HG02642 (cell line): ENCODE measurements at regions not wholly inside any gene's neighbourhood (a gene's known extent, or its start where the extent isn't known, plus 50 kb on each side); places are given as distances from the start of the nearest gene placed in this dataset.
A peak's percentile ranks its signal among the peaks of the same experiment; 100 is the strongest.

Experiments
- ATAC-seq: cut with Tn5 transposase; IDR thresholded peaks from one replicate; pipeline ENCODE4 v1.9.1; 2021; ENCODE audit warnings: mild to moderate bottlenecking; ENCODE audit not compliant: unreplicated experiment, poor library complexity

- ATAC-seq: no peak
Observed at GRCh38 chr6:106918115-106918514, 56.4 kb downstream of the CD24 start.

GRCh38 chr6:106916891-106917290 is 57.6 kb downstream of the CD24 start:
- no peak for ATAC-seq

- ATAC-seq: peak; percentile 58
Observed at GRCh38 chr6:106913676-106914280, 60.8 kb downstream of the CD24 start.

- no peak for ATAC-seq
Observed at GRCh38 chr6:106913111-106913510, 61.4 kb downstream of the CD24 start.

GRCh38 chr6:106912091-106912490 is 62.4 kb downstream of the CD24 start:
- ATAC-seq: no peak

GRCh38 chr6:106910999-106911949 is 63.3 kb downstream of the CD24 start:
- ATAC-seq: no peak

- no peak for ATAC-seq
Observed at GRCh38 chr6:106908386-106908840, 66.1 kb downstream of the CD24 start.

- no peak for ATAC-seq
Observed at GRCh38 chr6:106907754-106908153, 66.8 kb downstream of the CD24 start.

- ATAC-seq: no peak
Observed at GRCh38 chr6:106906232-106906631, 68.3 kb downstream of the CD24 start.

- ATAC-seq: no peak
Observed at GRCh38 chr6:106903299-106903698, 71.2 kb downstream of the CD24 start.

- no peak for ATAC-seq
Observed at GRCh38 chr6:106901062-106901461, 73.5 kb downstream of the CD24 start.

GRCh38 chr6:106899697-106900096 is 74.8 kb downstream of the CD24 start:
- no peak for ATAC-seq

- no peak for ATAC-seq
Observed at GRCh38 chr6:106897580-106897979, 76.9 kb downstream of the CD24 start.

GRCh38 chr6:106895703-106896040 is 78.9 kb downstream of the CD24 start:
- ATAC-seq: no peak

GRCh38 chr6:106894978-106895702 is 79.4 kb downstream of the CD24 start:
- ATAC-seq: no peak

GRCh38 chr6:106892186-106892585 is 82.3 kb downstream of the CD24 start:
- ATAC-seq: no peak

- no peak for ATAC-seq
Observed at GRCh38 chr6:106890447-106890846, 84.1 kb downstream of the CD24 start.

- no peak for ATAC-seq
Observed at GRCh38 chr6:106889692-106890091, 84.8 kb downstream of the CD24 start.

GRCh38 chr6:106886922-106887797 is 87.4 kb downstream of the CD24 start:
- no peak for ATAC-seq
